H9 (cell line): ENCODE measurements at regions not wholly inside any gene's neighbourhood (a gene's known extent, or its start where the extent isn't known, plus 50 kb on each side); places are given as distances from the start of the nearest gene placed in this dataset.

Experiments
- DNase-seq: peaks from one replicate; pipeline ENCODE4 v3.0.0-alpha.2; 2017
- H2AFZ ChIP-seq: one replicate; pipeline ENCODE4 v1.6.1; 2013; ENCODE audit warnings: mild to moderate bottlenecking, low read length, control low read depth, moderate library complexity
- H2AK5ac ChIP-seq: 2 replicates; pipeline ENCODE4 v1.6.1; 2013; ENCODE audit warnings: low read length, control low read depth, mixed read lengths; ENCODE audit not compliant: insufficient read length
- H2BK120ac ChIP-seq: one replicate; pipeline ENCODE4 v1.6.1; 2013; ENCODE audit warnings: low read depth, mild to moderate bottlenecking, low read length, control low read depth, inconsistent platforms; ENCODE audit not compliant: poor library complexity, severe bottlenecking
- H2BK12ac ChIP-seq: 2 replicates; pipeline ENCODE4 v1.6.1; 2013; ENCODE audit warnings: low read length, control low read depth, mixed read lengths, low read depth; ENCODE audit not compliant: insufficient read length
- H2BK15ac ChIP-seq: 2 replicates; pipeline ENCODE4 v1.6.1; 2013; ENCODE audit warnings: low read depth, low read length, control low read depth
- H2BK20ac ChIP-seq: one replicate; pipeline ENCODE4 v1.6.1; 2013; ENCODE audit warnings: low read depth, mild to moderate bottlenecking, low read length, control low read depth, inconsistent platforms; ENCODE audit not compliant: poor library complexity, severe bottlenecking
- H2BK5ac ChIP-seq: 2 replicates; pipeline ENCODE4 v1.6.1; 2013; ENCODE audit warnings: low read length, control low read depth, mixed read lengths; ENCODE audit not compliant: insufficient read length
- H3K14ac ChIP-seq: 2 replicates; pipeline ENCODE4 v1.6.1; 2013; ENCODE audit warnings: low read length, control low read depth; ENCODE audit not compliant: insufficient read depth
- H3K18ac ChIP-seq: 2 replicates; pipeline ENCODE4 v1.6.1; 2013; ENCODE audit warnings: low read depth, mild to moderate bottlenecking, mixed read lengths, low read length, control low read depth; ENCODE audit not compliant: insufficient read length
- H3K23ac ChIP-seq: 2 replicates; pipeline ENCODE4 v1.6.1; 2013; ENCODE audit warnings: low read length, control low read depth, mixed read lengths, low read depth; ENCODE audit not compliant: insufficient read length
- H3K23me2 ChIP-seq: 2 replicates; pipeline ENCODE4 v1.6.1; 2013; ENCODE audit warnings: low read depth, mild to moderate bottlenecking, mixed read lengths, low read length, control low read depth; ENCODE audit not compliant: insufficient read length, poor library complexity, severe bottlenecking
- H3K27ac ChIP-seq: 2 replicates; pipeline ENCODE4 v1.5.1; 2013; ENCODE audit warnings: low read length, control low read depth, mixed read lengths, low read depth; ENCODE audit not compliant: insufficient read length
- H3K27me3 ChIP-seq: 2 replicates; pipeline ENCODE4 v1.6.1; 2013; ENCODE audit warnings: low read length, control low read depth, inconsistent platforms; ENCODE audit not compliant: insufficient read depth
- H3K4ac ChIP-seq: 2 replicates; pipeline ENCODE4 v1.6.1; 2013; ENCODE audit warnings: low read depth, mild to moderate bottlenecking, control low read depth, inconsistent platforms, low read length, moderate library complexity
- H3K4me1 ChIP-seq: 2 replicates; pipeline ENCODE4 v1.6.1; 2013; ENCODE audit warnings: low read length, control low read depth, inconsistent platforms; ENCODE audit not compliant: insufficient read depth
- H3K4me2 ChIP-seq: 2 replicates; pipeline ENCODE4 v1.6.1; 2013; ENCODE audit warnings: low read length, control low read depth, mixed read lengths; ENCODE audit not compliant: insufficient read length, insufficient read depth
- H3K56ac ChIP-seq: 2 replicates; pipeline ENCODE4 v1.6.1; 2013; ENCODE audit warnings: low read depth, mild to moderate bottlenecking, mixed read lengths, low read length, control low read depth; ENCODE audit not compliant: insufficient read length
- H3K79me1 ChIP-seq: 2 replicates; pipeline ENCODE4 v1.6.1; 2013; ENCODE audit warnings: low read depth, mild to moderate bottlenecking, moderate library complexity, low read length, control low read depth, inconsistent platforms; ENCODE audit not compliant: insufficient read depth, poor library complexity, severe bottlenecking
- H3K79me2 ChIP-seq: 2 replicates; pipeline ENCODE4 v1.6.1; 2013; ENCODE audit warnings: low read length, control low read depth, inconsistent platforms; ENCODE audit not compliant: insufficient read depth
- H3K9ac ChIP-seq: 2 replicates; pipeline ENCODE4 v1.6.1; 2013; ENCODE audit warnings: low read length, control low read depth, mixed read lengths; ENCODE audit not compliant: insufficient read length; ENCODE audit errors: extremely low read depth
- H3K9me3 ChIP-seq: one replicate; pipeline ENCODE4 v1.6.1; 2013; ENCODE audit warnings: low read depth, low read length, inconsistent platforms; ENCODE audit not compliant: control insufficient read depth
- H3T11ph ChIP-seq: one replicate; pipeline ENCODE4 v1.6.1; 2013; ENCODE audit warnings: mild to moderate bottlenecking, low read length, control low read depth, inconsistent platforms
- H4K20me1 ChIP-seq: one replicate; pipeline ENCODE4 v1.6.1; 2013; ENCODE audit not compliant: control insufficient read depth, insufficient read length, insufficient read depth
- H4K5ac ChIP-seq: 2 replicates; pipeline ENCODE4 v1.6.1; 2013; ENCODE audit warnings: low read depth, mild to moderate bottlenecking, mixed read lengths, low read length, control low read depth; ENCODE audit not compliant: insufficient read length
- H4K8ac ChIP-seq: replicated peaks from 2 replicates; pipeline ENCODE4 v1.6.1; 2013; ENCODE audit warnings: low read length, control low read depth, mixed read lengths, low read depth; ENCODE audit not compliant: insufficient read length
- H4K91ac ChIP-seq: 2 replicates; pipeline ENCODE4 v1.6.1; 2013; ENCODE audit warnings: low read depth, mild to moderate bottlenecking, moderate library complexity, mixed read lengths, low read length, control low read depth; ENCODE audit not compliant: insufficient read length
- H3K27ac Mint-ChIP-seq, 3 experiments: 2 replicates in 2 of 3; 3 replicates in 1 of 3; pipeline ENCODE4 v1.8.0; 2020 to 2021; ENCODE audit warnings: mixed read lengths in 3 of 3, mild to moderate bottlenecking in 1 of 3, moderate library complexity in 1 of 3
- H3K27me3 Mint-ChIP-seq: 2 replicates; pipeline ENCODE4 v1.8.0; 2021; ENCODE audit warnings: low read depth, mild to moderate bottlenecking, moderate library complexity, mixed read lengths
- H3K36me3 Mint-ChIP-seq, 3 experiments: 2 replicates in 2 of 3; 3 replicates in 1 of 3; pipeline ENCODE4 v1.8.0; 2020 to 2021; ENCODE audit warnings: low read depth in 3 of 3, mixed read lengths in 3 of 3; ENCODE audit not compliant: insufficient read depth in 1 of 3
- H3K4me1 Mint-ChIP-seq, 2 experiments: 2 replicates each; pipeline ENCODE4 v1.8.0; 2020; ENCODE audit warnings: mixed read lengths in 2 of 2
- H3K4me3 Mint-ChIP-seq, 2 experiments: 2 replicates in 1 of 2; 3 replicates in 1 of 2; pipeline ENCODE4 v1.8.0; 2020 to 2021; ENCODE audit warnings: mild to moderate bottlenecking in 2 of 2, mixed read lengths in 2 of 2, moderate library complexity in 1 of 2
- H3K9me3 Mint-ChIP-seq, 2 experiments: 2 replicates in 1 of 2; 3 replicates in 1 of 2; pipeline ENCODE4 v1.8.0; 2020; ENCODE audit warnings: mild to moderate bottlenecking in 2 of 2, mixed read lengths in 2 of 2, moderate library complexity in 1 of 2
- CTCF ChIP-seq: fragments of 200-600 bp; sonication (generic); conservative IDR thresholded peaks from 3 replicates; pipeline ENCODE4 v1.8.0; 2021; ENCODE audit warnings: antibody characterized with exemption, mild to moderate bottlenecking
- WGBS: extraction: QIAGEN DNeasy Blood & Tissue Kit; methylation state at CpG from one replicate; pipeline ENCODE4 v1.1.7; 2013; ENCODE audit warnings: missing lambda C conversion rate, low lambda C conversion rate, mixed read lengths; ENCODE audit not compliant: insufficient read length; ENCODE audit errors: extremely low coverage; 5-methylcytosine and 5-hydroxymethylcytosine counted together

GRCh38 chrX:20495575-20495974 is 228.9 kb upstream of the RPS6KA3 start:
- Mint-ChIP-seq H3K27me3 (no peaks in the 10 kb centered on the region), H3K36me3 (no peaks in the 10 kb centered on the region; a peak in 1 of 7 replicates), H3K4me1 (no peaks in the 10 kb centered on the region), H3K9me3 (peaks cover 33 to 67% of the 10 kb centered on the region in 2 experiments), H3K27ac (no peak overlapping the region), H3K4me3 (no peak overlapping the region; a peak in 1 of 5 replicates)
- WGBS, result no CpG with 5 or more reads among the region's 2 CpGs
- Histone ChIP-seq H2AFZ (no peak overlapping the region), H3K4ac (no peak overlapping the region), H4K91ac (no peak overlapping the region), H3K79me1 (no peaks in the 10 kb centered on the region), H3K56ac (no peak overlapping the region), H3T11ph (no peak overlapping the region), H2AK5ac (no peak overlapping the region), H3K14ac (no peak overlapping the region), H3K79me2 (no peaks in the 10 kb centered on the region), H3K23me2 (no peaks in the 10 kb centered on the region), H2BK120ac (no peak overlapping the region), H4K5ac (no peak overlapping the region), H2BK12ac (no peak overlapping the region), H3K4me2 (no peak overlapping the region), H3K23ac (no peak overlapping the region), H4K8ac (no peak overlapping the region), H3K9me3 (peaks cover 16% of the 10 kb centered on the region), H3K9ac (no peak overlapping the region), H3K4me1 (no peaks in the 10 kb centered on the region), H3K18ac (no peak overlapping the region), H2BK5ac (no peak overlapping the region), H2BK15ac (no peak overlapping the region), H4K20me1 (no peaks in the 10 kb centered on the region), H3K27ac (no peak overlapping the region), H2BK20ac (no peak overlapping the region), H3K27me3 (no peaks in the 10 kb centered on the region)
- no peak for DNase-seq
- no peak for TF ChIP-seq CTCF
